CD14-positive monocyte (primary cell): ENCODE measurements at regions not wholly inside any gene's neighbourhood (a gene's known extent, or its start where the extent isn't known, plus 50 kb on each side); places are given as distances from the start of the nearest gene placed in this dataset.
A peak's percentile ranks its signal among the peaks of the same experiment; 100 is the strongest.

ENCODE experiments used
- DNase-seq, 3 donors: peaks; one replicate each; pipeline ENCODE4 v3.0.0-alpha.2; 2011 to 2022
- H2AFZ ChIP-seq: 2 replicates; pipeline ENCODE4 v1.6.0; 2012; ENCODE audit warnings: mild to moderate bottlenecking, low read depth, low read length, inconsistent platforms; ENCODE audit not compliant: insufficient read depth, poor library complexity, severe bottlenecking
- H3K27ac ChIP-seq, 2 donors: 1 replicate in 1 of 2; 2 replicates in 1 of 2; pipeline ENCODE4 v1.5.1; 2012 to 2013; ENCODE audit warnings: low read length in 2 of 2, control low read depth in 1 of 2, inconsistent platforms in 1 of 2, low read depth in 1 of 2, mild to moderate bottlenecking in 1 of 2
- H3K27me3 ChIP-seq, 2 donors: one replicate each; pipeline versions ENCODE4 v1.6.0 to v1.6.1; 2011 to 2013; ENCODE audit warnings: low read length in 2 of 2; ENCODE audit not compliant: control insufficient read depth in 2 of 2, insufficient read depth in 2 of 2
- H3K36me3 ChIP-seq, 2 donors: replicated peaks in 1 of 2; 1 replicate in 1 of 2; 2 replicates in 1 of 2; pipeline versions ENCODE4 v1.5.1 to v1.6.1; 2012 to 2013; ENCODE audit warnings: low read length in 2 of 2, control low read depth in 1 of 2, inconsistent platforms in 1 of 2, mild to moderate bottlenecking in 1 of 2; ENCODE audit not compliant: insufficient read depth in 2 of 2, control insufficient read depth in 1 of 2
- H3K4me1 ChIP-seq, 2 donors: 1 replicate in 1 of 2; 2 replicates in 1 of 2; pipeline versions ENCODE4 v1.5.1 to v1.6.1; 2012 to 2013; ENCODE audit warnings: low read length in 2 of 2, control low read depth in 1 of 2, inconsistent platforms in 1 of 2, mild to moderate bottlenecking in 1 of 2, moderate library complexity in 1 of 2; ENCODE audit not compliant: insufficient read depth in 2 of 2, control insufficient read depth in 1 of 2
- H3K4me2 ChIP-seq: replicated peaks from 2 replicates; pipeline ENCODE3; 2012; ENCODE audit warnings: low read length, moderate library complexity, mild to moderate bottlenecking; ENCODE audit not compliant: poor library complexity, severe bottlenecking; ENCODE audit errors: extremely low read depth
- H3K4me3 ChIP-seq, 3 experiments: fragments of 200-600 bp in 1 of 3; sonication (generic) in 1 of 3; replicated peaks in 1 of 3; 1 replicate in 2 of 3; 2 replicates in 1 of 3; pipeline ENCODE4 v1.5.1; 2011 to 2013; ENCODE audit warnings: low read length in 3 of 3, mild to moderate bottlenecking in 3 of 3, control low read depth in 2 of 3, low read depth in 2 of 3, inconsistent platforms in 1 of 3, moderate library complexity in 1 of 3
- H3K79me2 ChIP-seq: 2 replicates; pipeline ENCODE4 v1.6.0; 2012; ENCODE audit warnings: mild to moderate bottlenecking, control low read depth, inconsistent platforms, low read length, moderate library complexity; ENCODE audit not compliant: insufficient read depth
- H3K9ac ChIP-seq: 2 replicates; pipeline ENCODE4 v1.6.0; 2017; ENCODE audit warnings: low read length, mild to moderate bottlenecking; ENCODE audit not compliant: insufficient read depth, poor library complexity, severe bottlenecking
- H3K9me3 ChIP-seq, 2 donors: replicated peaks in 1 of 2; 1 replicate in 1 of 2; 2 replicates in 1 of 2; pipeline versions ENCODE4 v1.5.1 to v1.6.1; 2012 to 2013; ENCODE audit warnings: low read length in 2 of 2, control low read depth in 1 of 2; ENCODE audit not compliant: control insufficient read depth in 1 of 2, insufficient read depth in 1 of 2
- H4K20me1 ChIP-seq: 2 replicates; pipeline ENCODE4 v1.6.0; 2012; ENCODE audit warnings: mild to moderate bottlenecking, low read length, control low read depth, moderate library complexity; ENCODE audit not compliant: insufficient read depth
- H3K27ac Mint-ChIP-seq, 7 donors: one replicate each; pipeline ENCODE4 v1.8.0; 2020; ENCODE audit warnings: mild to moderate bottlenecking in 7 of 7, mixed read lengths in 7 of 7, moderate library complexity in 6 of 7, inconsistent platforms in 2 of 7
- H3K27me3 Mint-ChIP-seq, 3 donors: one replicate each; pipeline ENCODE4 v1.8.0; 2021 to 2022; ENCODE audit warnings: low read depth in 3 of 3, mild to moderate bottlenecking in 3 of 3, mixed read lengths in 3 of 3, moderate library complexity in 3 of 3, inconsistent platforms in 1 of 3
- H3K36me3 Mint-ChIP-seq, 2 donors: one replicate each; pipeline ENCODE4 v1.8.0; 2020; ENCODE audit warnings: mixed read lengths in 2 of 2, inconsistent platforms in 1 of 2, mild to moderate bottlenecking in 1 of 2
- H3K4me1 Mint-ChIP-seq: one replicate; pipeline ENCODE4 v1.8.0; 2020; ENCODE audit warnings: mild to moderate bottlenecking, mixed read lengths
- H3K4me3 Mint-ChIP-seq, 2 donors: one replicate each; pipeline ENCODE4 v1.8.0; 2020; ENCODE audit warnings: mild to moderate bottlenecking in 2 of 2, mixed read lengths in 2 of 2, moderate library complexity in 1 of 2
- H3K9me3 Mint-ChIP-seq, 7 donors: one replicate each; pipeline ENCODE4 v1.8.0; 2020 to 2022; ENCODE audit warnings: mixed read lengths in 7 of 7, mild to moderate bottlenecking in 6 of 7, moderate library complexity in 6 of 7, inconsistent platforms in 2 of 7
- WGBS: methylation state at CpG from one replicate; pipeline ENCODE4 v1.1.5; 2013; ENCODE audit warnings: missing lambda C conversion rate; ENCODE audit not compliant: insufficient coverage; 5-methylcytosine and 5-hydroxymethylcytosine counted together
- intact Hi-C, 2 donors: fragments of 100-400 bp; cut with micrococcal nuclease; formaldehyde crosslinking; loops; one replicate each; pipeline versions ENCODE4 v1.15.0 to v1.15.1; 2023
- TF ChIP-seq, protein P1 (sequence below): fragments of 200-600 bp; IDR thresholded peaks from one replicate; pipeline ENCODE4 v1.8.0; 2022; ENCODE audit warnings: antibody characterized with exemption, mild to moderate bottlenecking

DNA sequence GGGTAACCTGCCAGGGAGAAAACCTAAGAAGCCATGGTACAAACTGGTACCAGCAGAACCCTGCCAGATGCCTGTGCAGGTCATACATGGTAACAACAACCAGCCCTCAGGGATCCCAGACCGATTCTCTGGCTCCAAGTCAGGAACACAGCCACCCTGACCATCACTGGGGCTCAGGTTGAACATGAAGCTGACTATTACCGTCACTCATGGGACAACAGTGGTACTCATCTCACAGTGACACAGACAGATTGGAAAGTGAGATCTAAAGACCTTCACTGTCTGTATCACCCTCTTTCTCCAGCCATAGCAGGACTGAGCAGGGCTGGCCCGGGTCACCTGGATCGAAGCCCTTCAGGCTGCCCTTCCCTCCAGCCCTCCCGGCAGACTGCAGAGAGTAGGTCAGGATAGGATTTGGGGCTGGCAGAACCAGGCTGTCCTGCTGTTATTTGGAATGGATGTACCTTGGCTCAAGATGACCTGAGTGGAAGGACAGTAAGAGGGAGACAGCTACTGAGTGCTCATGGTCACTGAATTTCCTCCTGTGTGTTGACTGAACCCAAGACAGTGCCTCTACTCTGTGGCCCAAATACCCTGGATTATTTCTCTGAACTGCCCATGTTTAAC is 94.7 kb downstream of the GGTLC2 start:
- H3K9ac ChIP-seq: no peak overlapping the region
- H3K9me3 ChIP-seq: no peaks in the 10 kb centered on the region
- no peaks in the 10 kb centered on the region for H3K4me1 ChIP-seq
- H3K36me3 ChIP-seq: no peaks in the 10 kb centered on the region
- no peak for DNase-seq
- intact Hi-C loops: no loop called here
- Mint-ChIP-seq H3K9me3 (no peaks in the 10 kb centered on the region), H3K27me3 (peaks cover 8 to 19% (median 17%) of the 10 kb centered on the region in 3 donors), H3K4me3 (no peak overlapping the region), H3K36me3 (no peaks in the 10 kb centered on the region), H3K27ac (no peak overlapping the region), H3K4me1 (no peaks in the 10 kb centered on the region)
- 80% methylated on average over 2 of the region's 5 CpGs for WGBS
- TF ChIP-seq, protein P1, sequence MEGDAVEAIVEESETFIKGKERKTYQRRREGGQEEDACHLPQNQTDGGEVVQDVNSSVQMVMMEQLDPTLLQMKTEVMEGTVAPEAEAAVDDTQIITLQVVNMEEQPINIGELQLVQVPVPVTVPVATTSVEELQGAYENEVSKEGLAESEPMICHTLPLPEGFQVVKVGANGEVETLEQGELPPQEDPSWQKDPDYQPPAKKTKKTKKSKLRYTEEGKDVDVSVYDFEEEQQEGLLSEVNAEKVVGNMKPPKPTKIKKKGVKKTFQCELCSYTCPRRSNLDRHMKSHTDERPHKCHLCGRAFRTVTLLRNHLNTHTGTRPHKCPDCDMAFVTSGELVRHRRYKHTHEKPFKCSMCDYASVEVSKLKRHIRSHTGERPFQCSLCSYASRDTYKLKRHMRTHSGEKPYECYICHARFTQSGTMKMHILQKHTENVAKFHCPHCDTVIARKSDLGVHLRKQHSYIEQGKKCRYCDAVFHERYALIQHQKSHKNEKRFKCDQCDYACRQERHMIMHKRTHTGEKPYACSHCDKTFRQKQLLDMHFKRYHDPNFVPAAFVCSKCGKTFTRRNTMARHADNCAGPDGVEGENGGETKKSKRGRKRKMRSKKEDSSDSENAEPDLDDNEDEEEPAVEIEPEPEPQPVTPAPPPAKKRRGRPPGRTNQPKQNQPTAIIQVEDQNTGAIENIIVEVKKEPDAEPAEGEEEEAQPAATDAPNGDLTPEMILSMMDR: no peak
- H3K27me3 ChIP-seq: peaks cover 0 to 4% of the 10 kb centered on the region in 2 donors
- no peak overlapping the region for H3K27ac ChIP-seq
- no peak overlapping the region for H3K4me2 ChIP-seq
- no peak overlapping the region for H2AFZ ChIP-seq
- no peak overlapping the region for H3K4me3 ChIP-seq
- no peaks in the 10 kb centered on the region for H3K79me2 ChIP-seq
- H4K20me1 ChIP-seq: no peaks in the 10 kb centered on the region

DNA sequence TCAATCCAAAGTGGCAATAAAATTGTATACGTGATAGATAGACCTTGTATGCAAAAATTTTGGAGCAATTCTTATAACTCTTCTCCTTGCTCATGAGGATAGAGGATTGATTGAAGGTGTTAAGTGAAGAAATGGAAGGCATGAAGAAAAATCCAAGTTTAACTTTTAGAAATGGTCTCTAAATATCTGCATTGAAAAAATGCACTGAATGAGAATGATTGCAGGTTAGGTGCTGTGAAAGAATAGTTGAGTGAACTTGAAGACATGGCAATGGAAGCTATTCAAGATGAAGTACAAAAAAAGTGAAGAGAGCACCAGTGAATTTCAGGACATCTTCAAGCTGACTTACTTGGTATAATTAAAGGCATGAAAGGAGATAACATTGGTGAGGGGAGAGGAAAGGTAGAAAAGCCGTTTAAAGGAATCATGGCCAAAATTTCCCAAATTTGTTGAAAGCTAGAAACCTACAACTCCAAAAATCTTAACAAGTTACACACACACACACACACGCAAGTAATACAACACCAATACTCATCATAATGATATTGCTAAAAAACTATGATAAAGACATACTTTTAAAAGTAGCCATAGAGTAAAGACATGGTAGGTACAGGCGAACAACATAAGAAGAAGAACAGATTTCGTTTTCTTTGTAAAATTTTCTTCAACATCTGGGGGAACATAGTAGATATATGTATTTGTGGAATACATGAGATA is 96.3 kb downstream of the GGTLC2 start:
- Mint-ChIP-seq H3K4me3 (peak overlapping the region in 1 of 2 donors; percentile 0), H3K9me3 (no peaks in the 10 kb centered on the region), H3K27me3 (peaks cover 8 to 19% (median 17%) of the 10 kb centered on the region in 3 donors), H3K36me3 (no peaks in the 10 kb centered on the region), H3K4me1 (peaks cover 2% of the 10 kb centered on the region), H3K27ac (no peak overlapping the region)
- intact Hi-C loops: no loop called here
- Histone ChIP-seq H3K9me3 (no peaks in the 10 kb centered on the region), H3K9ac (no peak overlapping the region), H3K4me3 (no peak overlapping the region), H3K36me3 (no peaks in the 10 kb centered on the region), H4K20me1 (no peaks in the 10 kb centered on the region), H3K27ac (no peak overlapping the region), H2AFZ (no peak overlapping the region), H3K79me2 (no peaks in the 10 kb centered on the region), H3K4me1 (no peaks in the 10 kb centered on the region), H3K4me2 (no peak overlapping the region), H3K27me3 (peaks cover 0 to 4% of the 10 kb centered on the region in 2 donors)
- TF ChIP-seq, protein P1: no peak
- WGBS: no CpG with 5 or more reads among the region's 5 CpGs
- no peak for DNase-seq
